MM.1S (cell line): ENCODE measurements at regions not wholly inside any gene's neighbourhood (a gene's known extent, or its start where the extent isn't known, plus 50 kb on each side); places are given as distances from the start of the nearest gene placed in this dataset.

Experiments used
- DNase-seq: peaks from one replicate; pipeline ENCODE4 v3.0.0-alpha.2; 2015
- H2AFZ ChIP-seq: fragments of 300-600 bp; sonication (generic); 2 replicates; pipeline ENCODE4 v1.6.0; 2016; ENCODE audit warnings: antibody characterized with exemption, low read length
- H3F3A ChIP-seq: fragments of 300-600 bp; sonication (generic); 2 replicates; pipeline ENCODE4 v1.6.1; 2016; ENCODE audit warnings: mild to moderate bottlenecking, antibody characterized with exemption, low read length, moderate library complexity, mixed read lengths; ENCODE audit not compliant: insufficient read depth
- H3K27ac ChIP-seq: fragments of 300-600 bp; sonication (generic); 2 replicates; pipeline ENCODE4 v1.5.1; 2016; ENCODE audit warnings: mild to moderate bottlenecking, low read length
- H3K27me3 ChIP-seq: fragments of 300-600 bp; sonication (generic); replicated peaks from 2 replicates; pipeline ENCODE4 v1.6.0; 2016; ENCODE audit warnings: low read length; ENCODE audit not compliant: insufficient read depth
- H3K36me3 ChIP-seq: fragments of 300-600 bp; sonication (generic); replicated peaks from 2 replicates; pipeline ENCODE4 v1.6.1; 2016; ENCODE audit warnings: mild to moderate bottlenecking, low read length, mixed read lengths; ENCODE audit not compliant: insufficient read depth
- H3K4me1 ChIP-seq: fragments of 300-600 bp; sonication (generic); 2 replicates; pipeline ENCODE4 v1.6.1; 2016; ENCODE audit warnings: low read length, mixed read lengths
- H3K4me2 ChIP-seq: fragments of 300-600 bp; sonication (generic); 2 replicates; pipeline ENCODE4 v1.6.0; 2016; ENCODE audit warnings: low read depth, low read length
- H3K4me3 ChIP-seq: fragments of 300-600 bp; sonication (generic); 2 replicates; pipeline ENCODE4 v1.5.1; 2016; ENCODE audit warnings: low read length, mixed read lengths
- H3K79me2 ChIP-seq: fragments of 300-600 bp; sonication (generic); 2 replicates; pipeline ENCODE4 v1.6.1; 2016; ENCODE audit warnings: mixed run types, low read length, mixed read lengths
- H3K9ac ChIP-seq: fragments of 300-600 bp; sonication (generic); 2 replicates; pipeline ENCODE4 v1.6.1; 2016; ENCODE audit warnings: low read length, mixed read lengths
- H3K9me2 ChIP-seq: fragments of 300-600 bp; sonication (generic); replicated peaks from 2 replicates; pipeline ENCODE4 v1.6.1; 2016; ENCODE audit warnings: mild to moderate bottlenecking, low read length, mixed read lengths; ENCODE audit not compliant: insufficient read depth
- H3K9me3 ChIP-seq: fragments of 300-600 bp; sonication (generic); replicated peaks from 2 replicates; pipeline ENCODE4 v1.6.1; 2016; ENCODE audit warnings: mild to moderate bottlenecking, low read length, mixed read lengths; ENCODE audit not compliant: insufficient read depth
- H4K20me1 ChIP-seq: fragments of 300-600 bp; sonication (generic); 2 replicates; pipeline ENCODE4 v1.6.1; 2016; ENCODE audit warnings: mild to moderate bottlenecking, low read length, moderate library complexity, mixed read lengths; ENCODE audit not compliant: insufficient read depth
- CTCF ChIP-seq: fragments of 300-600 bp; sonication (generic); IDR thresholded peaks from 2 replicates; pipeline ENCODE4 v1.5.1; 2016; ENCODE audit warnings: antibody characterized with exemption, low read length, mixed read lengths
- EZH2 ChIP-seq: fragments of 300-600 bp; sonication (generic); optimal IDR thresholded peaks from 2 replicates; pipeline ENCODE3; 2017; ENCODE audit warnings: low read depth, mild to moderate bottlenecking, antibody characterized with exemption, low read length, mixed read lengths
- EZH2phosphoT487 ChIP-seq: fragments of 300-600 bp; sonication (generic); IDR thresholded peaks from 2 replicates; pipeline ENCODE4 v1.6.1; 2018; ENCODE audit warnings: antibody characterized with exemption, low read length

GRCh38 chr3:95215437-95215957 lies 1152.6 kb downstream of the NSUN3 start:
- H3K9me3 ChIP-seq: no peaks in the 10 kb centered on the region
- TF ChIP-seq CTCF (no peak), EZH2phosphoT487 (no peak), EZH2 (no peak)
- no peak overlapping the region for H2AFZ ChIP-seq
- H3K9ac ChIP-seq: no peak overlapping the region
- H3F3A ChIP-seq: no peaks in the 10 kb centered on the region
- no peaks in the 10 kb centered on the region for H3K9me2 ChIP-seq
- H4K20me1 ChIP-seq: no peaks in the 10 kb centered on the region
- DNase-seq: no peak
- no peaks in the 10 kb centered on the region for H3K79me2 ChIP-seq
- no peak overlapping the region for H3K4me3 ChIP-seq
- no peaks in the 10 kb centered on the region for H3K36me3 ChIP-seq
- no peak overlapping the region for H3K4me2 ChIP-seq
- H3K4me1 ChIP-seq: no peaks in the 10 kb centered on the region
- H3K27ac ChIP-seq: no peak overlapping the region
- no peaks in the 10 kb centered on the region for H3K27me3 ChIP-seq

GRCh38 chr3:95217661-95218060 lies 1154.8 kb downstream of the NSUN3 start:
- H3K9ac ChIP-seq: no peak overlapping the region
- no peak overlapping the region for H3K4me2 ChIP-seq
- H3K4me3 ChIP-seq: no peak overlapping the region
- no peaks in the 10 kb centered on the region for H3K9me3 ChIP-seq
- H3F3A ChIP-seq: no peaks in the 10 kb centered on the region
- H3K27ac ChIP-seq: no peak overlapping the region
- H3K4me1 ChIP-seq: no peaks in the 10 kb centered on the region
- H3K79me2 ChIP-seq: no peaks in the 10 kb centered on the region
- no peak for DNase-seq
- no peaks in the 10 kb centered on the region for H3K9me2 ChIP-seq
- no peaks in the 10 kb centered on the region for H3K27me3 ChIP-seq
- H4K20me1 ChIP-seq: no peaks in the 10 kb centered on the region
- H2AFZ ChIP-seq: no peak overlapping the region
- H3K36me3 ChIP-seq: no peaks in the 10 kb centered on the region
- TF ChIP-seq EZH2phosphoT487: no peak

- DNase-seq: no peak
- Histone ChIP-seq H3K79me2 (no peaks in the 10 kb centered on the region), H3K36me3 (no peaks in the 10 kb centered on the region), H3K27ac (no peak overlapping the region), H2AFZ (no peak overlapping the region), H3K4me2 (no peak overlapping the region), H3K4me3 (no peak overlapping the region), H3K9ac (no peak overlapping the region), H3F3A (no peaks in the 10 kb centered on the region), H3K4me1 (no peaks in the 10 kb centered on the region), H3K27me3 (no peaks in the 10 kb centered on the region), H4K20me1 (no peaks in the 10 kb centered on the region), H3K9me3 (no peaks in the 10 kb centered on the region), H3K9me2 (no peaks in the 10 kb centered on the region)
- TF ChIP-seq CTCF (no peak), EZH2phosphoT487 (no peak), EZH2 (no peak)
Measured at GRCh38 chr3:95218484-95218883, 1155.6 kb downstream of the NSUN3 start.

GRCh38 chr3:95226437-95226836 lies 1163.6 kb downstream of the NSUN3 start:
- no peak overlapping the region for H3K9ac ChIP-seq
- H3K27me3 ChIP-seq: no peaks in the 10 kb centered on the region
- H3K79me2 ChIP-seq: no peaks in the 10 kb centered on the region
- no peaks in the 10 kb centered on the region for H3K9me3 ChIP-seq
- H3K4me2 ChIP-seq: no peak overlapping the region
- no peaks in the 10 kb centered on the region for H3K9me2 ChIP-seq
- no peaks in the 10 kb centered on the region for H4K20me1 ChIP-seq
- H3K27ac ChIP-seq: no peak overlapping the region
- no peak overlapping the region for H2AFZ ChIP-seq
- H3K4me3 ChIP-seq: no peak overlapping the region
- no peaks in the 10 kb centered on the region for H3F3A ChIP-seq
- H3K4me1 ChIP-seq: no peaks in the 10 kb centered on the region
- no peak for DNase-seq
- TF ChIP-seq CTCF: no peak
- TF ChIP-seq EZH2: no peak
- TF ChIP-seq EZH2phosphoT487: no peak
- no peaks in the 10 kb centered on the region for H3K36me3 ChIP-seq
